SK-N-SH (cell line): ENCODE measurements at regions not wholly inside any gene's neighbourhood (a gene's known extent, or its start where the extent isn't known, plus 50 kb on each side); places are given as distances from the start of the nearest gene placed in this dataset.

Experiments
- CTCF ChIA-PET: fragments of 300-600, 350-600 bp; formaldehyde crosslinking; extraction: SDS; loops from one replicate; lab custom pipeline; 2021; lab: Yijun Ruan, JAX
- POLR2A ChIA-PET: fragments of 350-600 bp; sonication (Branson Sonifier 250); formaldehyde crosslinking; extraction: SDS; loops from one replicate; lab custom pipeline; 2020; ENCODE audit warnings: antibody characterized with exemption, inconsistent platforms; lab: Yijun Ruan, JAX
- DNase-seq: peaks from one replicate; pipeline ENCODE4 v3.0.0; 2012
- H2AFZ ChIP-seq: fragments of 200-600 bp; sonication (generic); 2 replicates; pipeline ENCODE4 v1.8.1; 2016; ENCODE audit warnings: antibody characterized with exemption, mild to moderate bottlenecking, low read depth
- H3F3A ChIP-seq: fragments of 200-600 bp; sonication (generic); replicated peaks from 2 replicates; pipeline ENCODE3; 2016; ENCODE audit warnings: antibody characterized with exemption, mild to moderate bottlenecking; ENCODE audit not compliant: insufficient read depth
- H3K27ac ChIP-seq, 2 experiments: fragments of 200-500 bp in 1 of 2; fragments of 200-600 bp in 1 of 2; sonication (Bioruptor generic) in 1 of 2; sonication (generic), shearing (Covaris generic) in 1 of 2; 2 replicates each; pipeline versions ENCODE4 v1.5.1 to v1.6.1; 2014 to 2016; ENCODE audit warnings: low read depth in 2 of 2, inconsistent platforms in 1 of 2, low read length in 1 of 2, mild to moderate bottlenecking in 1 of 2, mixed read lengths in 1 of 2
- H3K27me3 ChIP-seq: fragments of 200-600 bp; sonication (generic), shearing (Covaris generic); 2 replicates; pipeline ENCODE4 v1.6.1; 2016; ENCODE audit warnings: mixed run types; ENCODE audit not compliant: insufficient read depth
- H3K36me3 ChIP-seq, 2 experiments: fragments of 200-500 bp in 1 of 2; fragments of 200-600 bp in 1 of 2; sonication (Bioruptor generic) in 1 of 2; sonication (generic) in 1 of 2; replicated peaks in 1 of 2; 2 replicates each; pipeline versions ENCODE3 to v1.5.1; 2014 to 2016; ENCODE audit warnings: low read length in 1 of 2, mild to moderate bottlenecking in 1 of 2; ENCODE audit not compliant: insufficient read depth in 2 of 2, control insufficient read depth in 1 of 2
- H3K4me1 ChIP-seq, 2 experiments: fragments of 200-500 bp in 1 of 2; fragments of 200-600 bp in 1 of 2; sonication (Bioruptor generic) in 1 of 2; sonication (generic), shearing (Covaris generic) in 1 of 2; 2 replicates each; pipeline versions ENCODE4 v1.5.1 to v1.6.1; 2014 to 2016; ENCODE audit warnings: low read depth in 1 of 2, low read length in 1 of 2, mixed run types in 1 of 2; ENCODE audit not compliant: insufficient read depth in 2 of 2, control insufficient read depth in 1 of 2
- H3K4me2 ChIP-seq: fragments of 200-600 bp; sonication (generic), shearing (Covaris generic); 2 replicates; pipeline ENCODE4 v1.6.1; 2017; ENCODE audit warnings: mixed run types
- H3K4me3 ChIP-seq, 2 experiments: fragments of 200-500 bp in 1 of 2; fragments of 200-600 bp in 1 of 2; sonication (Bioruptor generic) in 1 of 2; sonication (generic), shearing (Covaris generic) in 1 of 2; 2 replicates each; pipeline versions ENCODE4 v1.5.1 to v1.8.1; 2014 to 2016; ENCODE audit warnings: low read depth in 2 of 2, inconsistent platforms in 1 of 2, low read length in 1 of 2, mild to moderate bottlenecking in 1 of 2, mixed read lengths in 1 of 2, moderate library complexity in 1 of 2
- H3K79me2 ChIP-seq: fragments of 200-600 bp; sonication (generic); 2 replicates; pipeline ENCODE4 v1.8.1; 2017; ENCODE audit warnings: mild to moderate bottlenecking; ENCODE audit not compliant: insufficient read depth
- H3K9ac ChIP-seq: fragments of 200-600 bp; sonication (generic); 2 replicates; pipeline ENCODE4 v1.6.1; 2017; ENCODE audit warnings: mixed run types
- H3K9me2 ChIP-seq: fragments of 200-600 bp; sonication (generic); 2 replicates; pipeline ENCODE4 v1.6.1; 2017; ENCODE audit warnings: mixed run types
- H3K9me3 ChIP-seq: fragments of 200-600 bp; sonication (generic); 2 replicates; pipeline ENCODE4 v1.6.1; 2017; ENCODE audit warnings: mixed run types, mild to moderate bottlenecking, moderate library complexity
- H4K20me1 ChIP-seq: fragments of 200-600 bp; sonication (generic); 2 replicates; pipeline ENCODE4 v1.6.1; 2017; ENCODE audit warnings: mild to moderate bottlenecking, mixed run types; ENCODE audit not compliant: insufficient read depth
- CHD2 ChIP-seq: fragments of 150-350 bp; IDR thresholded peaks from 2 replicates; pipeline ENCODE4 v1.6.1; 2018; ENCODE audit warnings: low read length; ENCODE audit not compliant: partially characterized antibody
- CTCF ChIP-seq: fragments of 200-600 bp; sonication (generic); IDR thresholded peaks from 2 replicates; pipeline ENCODE4 v1.6.1; 2017; ENCODE audit warnings: antibody characterized with exemption, mild to moderate bottlenecking, moderate library complexity
- EP300 ChIP-seq, 2 experiments: IDR thresholded peaks; 2 replicates each; pipeline versions ENCODE4 v1.4.0 to v1.6.1; 2012; ENCODE audit warnings: borderline replicate concordance in 1 of 2, low read depth in 1 of 2, low read length in 1 of 2
- FOSL2 ChIP-seq: IDR thresholded peaks from 2 replicates; pipeline ENCODE4 v1.4.0; 2012; ENCODE audit warnings: low read depth, mild to moderate bottlenecking, moderate library complexity, borderline replicate concordance
- FOXJ3 ChIP-seq: sonication (generic); formaldehyde crosslinking; IDR thresholded peaks from 2 replicates; pipeline ENCODE4 v1.5.1; 2020; ENCODE audit warnings: mild to moderate bottlenecking, missing genetic modification reagents
- FOXM1 ChIP-seq: IDR thresholded peaks from 2 replicates; pipeline ENCODE4 v1.4.0; 2012; ENCODE audit warnings: low read depth, mild to moderate bottlenecking
- GABPA ChIP-seq: IDR thresholded peaks from 2 replicates; pipeline ENCODE4 v1.4.0; 2012; ENCODE audit warnings: low read depth, mild to moderate bottlenecking
- IRF3 ChIP-seq: fragments of 150-350 bp; IDR thresholded peaks from 2 replicates; pipeline ENCODE4 v1.6.1; 2016; ENCODE audit warnings: mild to moderate bottlenecking, low read depth, low read length
- JUND ChIP-seq: IDR thresholded peaks from 2 replicates; pipeline ENCODE4 v1.4.0; 2012
- MAX ChIP-seq: IDR thresholded peaks from 2 replicates; pipeline ENCODE4 v1.4.0; 2012; ENCODE audit warnings: low read depth
- MXI1 ChIP-seq: IDR thresholded peaks from 2 replicates; pipeline ENCODE4 v1.6.1; 2012; ENCODE audit warnings: mild to moderate bottlenecking, low read depth, low read length, improper control_type of control experiment
- NFIC ChIP-seq: IDR thresholded peaks from 2 replicates; pipeline ENCODE4 v1.4.0; 2012; ENCODE audit warnings: borderline replicate concordance
- NRF1 ChIP-seq: IDR thresholded peaks from 2 replicates; pipeline ENCODE4 v1.6.1; 2012; ENCODE audit warnings: low read depth, mild to moderate bottlenecking, low read length
- POLR2AphosphoS5 ChIP-seq: IDR thresholded peaks from 2 replicates; pipeline ENCODE4 v1.6.1; 2012; ENCODE audit warnings: low read depth, low read length
- SMC3 ChIP-seq: IDR thresholded peaks from 2 replicates; pipeline ENCODE4 v1.6.1; 2012; ENCODE audit warnings: low read depth, low read length, improper control_type of control experiment
- TAF1 ChIP-seq: IDR thresholded peaks from 2 replicates; pipeline ENCODE4 v1.6.1; 2012; ENCODE audit warnings: low read depth, mild to moderate bottlenecking, low read length, moderate library complexity, borderline replicate concordance
- USF1 ChIP-seq: IDR thresholded peaks from 2 replicates; pipeline ENCODE4 v1.4.0; 2012; ENCODE audit warnings: low read depth, borderline replicate concordance
- USF2 ChIP-seq: fragments of 150-350 bp; IDR thresholded peaks from 2 replicates; pipeline ENCODE4 v1.6.1; 2017; ENCODE audit warnings: antibody characterized with exemption, low read length, low read depth, borderline replicate concordance
- YY1 ChIP-seq: IDR thresholded peaks from 2 replicates; pipeline ENCODE4 v1.4.0; 2012; ENCODE audit warnings: low read depth, mild to moderate bottlenecking
- ZBTB33 ChIP-seq: IDR thresholded peaks from 2 replicates; pipeline ENCODE4 v1.4.0; 2012; ENCODE audit warnings: low read depth, borderline replicate concordance
- WGBS: methylation state at CpG from one replicate; pipeline ENCODE4 v1.1.6; 2017; ENCODE audit warnings: low lambda C conversion rate; 5-methylcytosine and 5-hydroxymethylcytosine counted together

- TF ChIP-seq ZBTB33 (no peak), NFIC (no peak)
These were observed 130.0 kb upstream of the AHR start (continued) for GRCh38 chr7:17168416-17168815.

- no peak overlapping the region for H3K4me3 ChIP-seq
- no peaks in the 10 kb centered on the region for H3K9me3 ChIP-seq
- H3F3A ChIP-seq: no peaks in the 10 kb centered on the region
- no peak overlapping the region for H3K9ac ChIP-seq
- no peaks in the 10 kb centered on the region for H3K4me1 ChIP-seq
- no peaks in the 10 kb centered on the region for H3K79me2 ChIP-seq
- peaks cover 46% of the 10 kb centered on the region for H3K27me3 ChIP-seq
- WGBS: 10% methylated on average over 3 of the region's 3 CpGs
- ChIA-PET POLR2A (no interaction called here), CTCF (no interaction called here)
- H3K4me2 ChIP-seq: no peak overlapping the region
- TF ChIP-seq MAX (no peak), FOXM1 (no peak), MXI1 (no peak), EP300 (IDR thresholded peaks at IDR 0.05; ENCODE audit: borderline replicate concordance in 1 of 2, low read depth in 1 of 2, low read length in 1 of 2) (no peak), TAF1 (no peak), FOSL2 (no peak), ZBTB33 (no peak), NFIC (no peak), JUND (no peak), YY1 (no peak), FOXJ3 (no peak), CTCF (no peak), USF1 (no peak), NRF1 (no peak), SMC3 (no peak), CHD2 (no peak), IRF3 (no peak), GABPA (no peak), USF2 (no peak), POLR2AphosphoS5 (no peak)
- no peak overlapping the region for H2AFZ ChIP-seq
- H3K27ac ChIP-seq: no peak overlapping the region
- H3K36me3 ChIP-seq: no peaks in the 10 kb centered on the region
- DNase-seq: no peak
- H3K9me2 ChIP-seq: no peaks in the 10 kb centered on the region
- H4K20me1 ChIP-seq: no peaks in the 10 kb centered on the region
These were observed 127.0 kb upstream of the AHR start for GRCh38 chr7:17171427-17171826.
